COR-L47 (cell line): ENCODE measurements at regions not wholly inside any gene's neighbourhood (a gene's known extent, or its start where the extent isn't known, plus 50 kb on each side); places are given as distances from the start of the nearest gene placed in this dataset.
"Not testable (repeated sequence)": the region's sequence is repeated elsewhere in the genome, so short reads cannot be mapped to it uniquely, and the experiment has no call there.

Experiments used
- DNase-seq: peaks from one replicate; lab custom pipeline; 2025; lab: John Stamatoyannopoulos, UW

DNA sequence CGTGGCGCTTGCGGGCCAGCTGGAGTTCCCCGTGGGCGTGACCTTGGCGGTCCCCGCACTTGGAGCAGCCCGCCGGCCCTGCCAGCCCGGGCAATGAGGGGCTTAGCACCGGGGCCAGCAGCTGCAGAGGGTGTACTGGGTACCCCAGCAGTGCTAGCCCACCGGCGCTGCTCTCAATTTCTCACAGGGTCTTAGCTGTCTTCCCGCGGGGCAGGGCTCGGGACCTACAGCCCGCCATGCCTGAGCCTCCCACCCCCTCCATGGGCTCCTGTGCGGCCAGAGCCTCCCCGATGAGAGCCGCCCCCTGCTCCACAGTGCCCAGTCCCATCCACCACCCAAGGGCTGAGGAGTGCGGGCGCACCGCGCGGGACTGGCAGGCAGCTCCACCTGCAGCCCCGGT is 94.0 kb upstream of the NIPBL start:
- DNase-seq: not testable (repeated sequence)

DNA sequence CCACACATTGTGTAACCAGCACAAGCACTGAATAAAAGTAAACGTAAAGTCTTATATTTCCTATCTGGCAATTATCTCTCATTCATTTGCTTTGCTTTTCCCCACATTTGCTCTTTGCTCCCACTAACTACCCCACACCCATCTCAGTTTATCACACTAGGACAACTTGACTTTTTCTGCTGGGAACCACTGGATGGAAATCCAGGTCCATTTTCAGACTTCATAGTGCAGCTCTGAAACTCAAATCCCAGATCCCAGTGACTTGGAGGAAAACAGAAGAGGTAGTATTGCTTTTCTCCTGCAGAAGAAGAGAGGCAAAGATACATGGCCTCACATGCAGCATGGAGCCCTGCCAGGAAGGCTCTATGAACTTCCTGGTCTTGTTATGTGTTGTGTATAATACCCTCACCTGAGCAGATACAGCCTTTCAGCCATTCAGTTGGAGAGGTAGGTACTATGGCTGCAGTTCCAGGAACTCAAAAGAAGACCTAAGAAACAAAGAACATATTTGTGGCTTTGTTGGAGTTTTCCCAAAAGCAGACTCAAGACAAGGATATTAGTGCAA is 90.0 kb upstream of the NIPBL start:
- no peak for DNase-seq

DNA sequence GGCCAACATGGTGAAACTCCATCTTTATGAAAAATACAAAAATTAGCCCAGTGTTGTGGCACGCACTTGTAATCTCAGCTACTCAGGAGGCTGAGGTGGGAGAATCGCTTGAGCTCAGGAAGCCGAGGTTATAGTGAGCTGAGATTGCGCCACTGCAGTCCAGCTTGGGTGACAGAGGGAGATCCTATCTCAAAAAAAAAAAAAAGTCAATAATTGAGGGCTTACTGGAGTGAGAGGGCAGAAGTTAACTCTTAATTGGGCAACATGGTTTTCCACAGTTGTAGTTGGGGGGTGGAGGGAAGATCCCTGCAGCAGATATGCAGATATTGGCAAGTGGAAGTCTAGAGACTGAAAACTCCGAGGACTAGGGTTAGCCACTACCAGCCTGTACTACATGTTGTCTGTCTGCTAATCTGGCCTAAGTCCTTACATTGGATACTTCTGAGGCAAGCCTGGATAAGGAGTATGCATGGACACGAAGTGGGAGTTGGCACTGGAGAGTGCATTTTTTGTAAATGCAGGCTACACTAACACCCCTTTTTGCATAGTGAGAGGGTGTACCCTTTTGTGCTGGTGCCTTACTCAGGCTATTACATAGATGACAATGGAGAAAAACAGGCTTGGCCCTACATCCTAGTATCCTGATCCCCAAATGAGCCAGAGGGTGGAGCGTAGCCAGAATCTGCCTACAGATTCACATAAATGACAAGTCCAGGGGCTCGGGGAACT is 89.0 kb upstream of the NIPBL start:
- no peak for DNase-seq

DNA sequence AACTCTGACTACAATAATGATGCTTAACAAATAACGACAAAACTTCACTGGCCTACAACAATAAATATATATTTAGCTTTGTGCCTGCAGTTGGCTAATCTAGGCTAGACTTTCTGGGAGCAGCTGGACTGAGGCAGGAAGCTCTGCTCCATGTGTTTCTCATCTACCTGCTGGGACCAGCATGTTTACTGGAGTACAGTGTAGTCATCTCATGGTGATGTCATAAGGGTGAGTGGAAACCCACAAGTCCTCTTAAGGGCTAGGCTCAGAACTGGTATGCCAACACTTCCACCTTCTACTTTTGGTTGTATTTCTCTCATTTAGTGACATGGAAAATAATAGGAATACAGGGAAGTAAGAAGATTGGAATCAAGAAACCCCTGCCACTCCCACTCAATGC is 85.7 kb upstream of the NIPBL start:
- DNase-seq: no peak

DNA sequence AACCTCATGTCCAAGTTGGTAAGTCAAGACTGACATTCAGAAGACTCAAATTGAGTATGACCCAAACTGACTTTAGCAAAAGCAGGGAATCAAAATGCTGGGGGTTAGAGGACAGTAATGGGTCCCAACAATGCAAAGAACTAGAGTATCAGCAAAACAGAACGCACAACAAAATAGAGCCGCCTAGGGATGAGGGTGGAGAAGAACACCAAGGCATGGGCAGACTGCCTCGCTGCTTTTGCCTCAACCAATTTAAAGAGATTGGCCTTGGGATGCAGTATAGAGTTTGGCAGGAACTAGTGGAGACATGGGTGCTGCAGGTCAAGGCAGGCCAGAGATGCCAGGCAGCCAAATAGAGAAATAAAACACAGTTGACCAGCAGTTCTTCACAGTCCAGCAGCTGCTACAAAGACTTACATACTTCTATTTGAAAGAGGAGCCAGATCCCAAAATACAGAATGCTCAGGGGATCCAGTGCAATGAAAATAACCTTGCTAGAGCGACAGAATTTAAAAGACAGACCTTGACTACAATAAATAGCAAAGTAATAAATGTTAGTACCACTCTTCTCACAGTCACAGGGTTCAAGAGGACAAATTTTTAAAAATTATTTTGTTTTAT is 83.9 kb upstream of the NIPBL start:
- no peak for DNase-seq

DNA sequence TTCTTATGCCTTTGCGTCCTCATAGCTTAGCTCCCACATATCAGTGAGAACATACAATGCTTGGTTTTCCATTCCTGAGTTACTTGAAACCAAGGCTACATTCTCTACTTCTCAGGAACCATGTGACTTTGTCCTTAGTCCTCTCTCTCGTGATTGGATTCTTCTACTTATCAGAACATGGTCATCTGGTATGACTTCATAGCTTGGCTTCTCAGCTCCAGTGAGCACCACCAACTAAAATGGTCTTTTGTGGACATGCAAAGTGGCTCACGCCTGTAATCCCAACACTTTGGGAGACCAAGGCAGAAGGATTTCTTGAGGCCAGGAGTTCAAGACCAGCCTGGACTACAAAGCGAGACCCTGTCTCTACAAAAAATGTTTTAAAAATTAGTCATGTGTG is 81.2 kb upstream of the NIPBL start:
- DNase-seq: no peak

DNA sequence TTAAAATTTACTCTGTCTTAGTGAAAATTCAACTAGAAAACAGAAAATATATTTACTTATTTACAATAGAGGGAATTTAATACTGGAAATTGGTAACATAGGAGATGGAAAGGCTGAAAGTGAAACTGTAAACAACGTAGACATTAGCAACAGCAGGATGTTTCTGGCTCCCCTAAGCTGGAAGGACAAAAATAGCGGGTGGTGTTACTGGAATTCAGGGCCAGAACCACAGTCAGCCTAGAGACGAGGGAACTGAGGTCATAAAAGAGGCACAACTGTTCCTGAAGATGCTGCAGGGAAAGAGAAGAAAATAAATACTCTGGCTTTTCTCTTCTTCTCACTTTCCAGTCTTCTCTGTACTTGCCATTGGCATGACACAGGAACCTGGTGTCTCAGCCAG is 80.4 kb upstream of the NIPBL start:
- no peak for DNase-seq

DNA sequence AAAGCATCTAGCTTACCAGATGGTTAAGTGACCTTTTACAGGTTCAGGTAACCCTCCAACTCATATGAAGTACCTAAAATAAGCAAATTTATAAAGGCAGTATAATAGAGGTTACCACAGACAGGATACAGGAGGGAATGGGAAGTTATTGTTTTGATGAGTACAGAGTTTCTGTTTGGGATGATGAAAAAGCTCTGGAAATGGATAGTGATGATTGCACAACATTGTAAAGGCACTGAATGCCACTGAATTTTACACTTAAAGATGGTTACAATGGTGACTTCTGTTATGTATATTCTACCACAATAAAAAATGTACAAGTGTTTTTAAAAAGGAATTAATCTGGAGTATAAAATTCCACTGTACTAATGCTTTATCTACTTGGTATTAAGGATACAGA is 75.0 kb upstream of the NIPBL start:
- DNase-seq: no peak

DNA sequence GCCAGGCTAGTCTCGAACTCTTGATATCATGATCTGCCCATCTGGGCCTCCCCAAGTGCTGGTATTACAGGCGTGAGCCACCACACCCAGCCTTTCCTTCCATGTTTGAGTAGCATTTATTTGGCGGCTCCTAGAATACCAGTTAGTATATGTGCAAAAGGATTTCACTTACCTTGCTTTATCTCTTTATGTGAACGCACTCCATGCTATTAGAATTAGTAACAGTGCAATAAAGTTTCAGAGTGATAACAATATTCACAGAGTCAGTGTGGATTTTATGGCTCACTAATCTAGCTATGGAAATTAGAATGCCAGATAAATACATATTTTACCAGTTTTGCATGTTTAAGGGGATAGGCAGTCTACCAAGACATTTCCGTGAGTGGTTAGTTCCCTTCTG is 74.4 kb upstream of the NIPBL start:
- DNase-seq: no peak

DNA sequence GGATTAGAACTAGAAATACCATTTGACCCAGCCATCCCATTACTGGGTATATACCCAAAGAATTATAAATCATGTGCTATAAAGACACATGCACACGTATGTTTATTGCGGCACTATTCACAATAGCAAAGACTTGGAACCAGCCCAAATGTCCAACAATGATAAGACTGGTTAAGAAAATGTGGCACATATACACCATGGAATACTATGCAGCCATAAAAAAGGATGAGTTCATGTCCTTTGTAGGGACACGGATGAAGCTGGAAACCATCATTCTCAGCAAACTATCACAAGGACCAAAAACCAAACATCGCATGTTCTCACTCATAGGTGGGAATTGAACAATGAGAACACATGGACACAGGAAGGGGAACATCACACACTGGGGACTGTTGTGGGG is 63.3 kb upstream of the NIPBL start:
- DNase-seq: not testable (repeated sequence)

DNA sequence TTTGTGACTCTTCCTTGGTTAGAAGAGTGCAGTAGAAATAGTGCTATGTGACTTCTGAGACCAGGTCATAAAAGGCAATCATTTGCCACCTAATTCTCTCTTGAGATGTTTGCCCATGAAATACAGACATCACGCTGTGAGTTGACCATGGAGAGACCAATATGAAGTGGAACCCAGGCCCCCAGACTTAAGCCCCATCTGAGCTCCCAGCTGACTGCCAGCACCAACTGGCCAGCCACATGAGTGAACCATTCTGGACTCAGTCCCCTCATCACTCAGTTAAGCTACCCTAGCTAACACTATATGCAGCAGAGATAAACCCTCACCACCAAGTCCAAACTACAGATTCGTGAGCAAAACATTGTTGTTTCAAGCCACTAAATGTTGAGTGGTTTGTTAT is 60.7 kb upstream of the NIPBL start:
- DNase-seq: no peak

DNA sequence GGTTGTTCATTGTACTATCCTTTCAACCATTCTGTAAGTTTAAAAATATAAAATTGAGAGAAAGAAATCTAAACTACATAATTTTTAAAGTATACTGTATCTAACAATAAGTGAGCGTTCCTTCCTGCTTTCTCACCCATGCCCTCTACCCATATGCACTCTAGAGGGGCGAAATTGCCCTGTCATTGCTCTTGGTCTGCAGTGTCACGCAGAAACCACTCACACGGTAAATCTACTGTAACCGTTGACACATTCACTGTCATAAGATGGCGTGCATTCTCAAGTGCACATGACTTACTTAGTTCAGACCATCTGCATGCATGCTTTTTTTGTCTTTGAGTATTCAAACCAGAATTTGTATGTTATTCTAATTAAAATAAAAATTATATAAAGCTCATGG is 55.7 kb upstream of the NIPBL start:
- DNase-seq: no peak

DNA sequence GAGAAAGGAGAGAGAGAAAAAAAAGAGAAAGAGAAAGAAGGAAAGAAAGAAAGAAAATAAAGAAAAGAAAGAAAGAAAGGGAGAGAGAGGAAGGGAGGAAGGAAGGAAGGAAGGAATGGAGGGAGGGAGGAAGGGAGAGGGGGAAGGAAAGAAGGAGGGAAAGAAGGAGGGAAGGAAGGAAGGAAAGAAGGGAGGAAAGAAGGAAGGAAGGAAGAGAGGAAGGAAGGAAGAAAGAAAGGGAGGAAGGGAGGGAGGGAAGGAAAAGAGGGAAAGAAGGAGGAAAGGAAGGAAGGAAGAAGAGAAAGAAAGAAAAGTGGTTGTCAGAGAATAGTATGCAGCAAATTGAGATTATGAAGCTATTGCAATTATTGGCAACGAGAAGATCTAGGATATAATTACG is 49.9 kb upstream of the NIPBL start:
- no peak for DNase-seq
